HT1080 (cell line): ENCODE measurements at regions not wholly inside any gene's neighbourhood (a gene's known extent, or its start where the extent isn't known, plus 50 kb on each side); places are given as distances from the start of the nearest gene placed in this dataset.

Source experiments
- DNase-seq: peaks from one replicate; pipeline ENCODE4 v3.0.0-alpha.2; 2015; ENCODE audit warnings: low read depth

DNA sequence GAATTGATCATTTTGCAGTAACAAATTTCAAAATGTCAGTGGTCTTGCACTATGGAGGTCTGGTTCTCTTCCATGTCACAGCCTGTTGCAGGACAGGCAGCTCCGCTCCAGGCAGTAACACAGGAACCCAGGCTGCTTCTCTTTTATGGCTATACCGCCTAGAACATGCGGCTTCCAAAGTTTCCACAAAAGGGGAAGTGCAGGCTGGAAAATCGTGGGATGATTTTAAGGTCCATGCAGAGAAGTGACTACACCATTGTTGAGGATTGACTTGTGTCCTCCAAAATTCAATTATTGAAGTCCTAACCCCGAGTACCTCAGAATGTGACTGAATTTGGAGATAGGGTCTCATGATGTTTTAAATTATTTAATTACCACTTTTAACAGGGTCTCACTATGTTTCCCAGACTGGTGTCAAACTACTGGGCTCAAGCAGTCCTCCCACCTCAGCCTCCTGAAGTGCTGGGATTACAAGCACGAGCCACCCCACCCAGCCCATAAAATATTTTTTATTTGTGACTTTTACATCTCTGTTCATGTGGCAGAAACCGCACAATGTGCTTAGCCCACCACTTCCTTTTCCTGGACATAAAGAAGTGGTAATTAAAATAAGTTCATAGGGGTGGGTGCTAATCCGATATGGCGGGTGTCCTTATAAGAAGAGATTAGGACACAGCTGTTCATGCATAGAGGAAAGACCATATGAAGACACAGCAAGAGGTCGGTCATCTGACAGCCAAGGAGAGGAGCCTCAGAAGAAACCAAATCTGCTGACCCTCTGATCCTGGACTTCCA, 279.2 kb upstream of the RPL38 start:
- DNase-seq, result no peak

DNA sequence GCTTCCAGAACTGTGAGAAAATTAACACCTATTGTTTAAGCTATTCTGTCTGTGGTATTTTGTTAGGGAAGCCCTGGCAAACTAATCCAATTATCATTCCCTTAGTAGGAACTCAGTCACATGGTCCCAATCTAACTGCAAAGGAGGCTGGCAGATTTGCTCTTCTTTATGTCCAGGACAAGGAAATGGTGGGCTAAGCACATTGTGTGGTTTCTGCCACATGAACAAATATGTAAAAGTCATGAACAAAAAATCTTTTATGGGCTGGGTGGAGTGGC, 278.6 kb upstream of the RPL38 start:
- no peak for DNase-seq

DNA sequence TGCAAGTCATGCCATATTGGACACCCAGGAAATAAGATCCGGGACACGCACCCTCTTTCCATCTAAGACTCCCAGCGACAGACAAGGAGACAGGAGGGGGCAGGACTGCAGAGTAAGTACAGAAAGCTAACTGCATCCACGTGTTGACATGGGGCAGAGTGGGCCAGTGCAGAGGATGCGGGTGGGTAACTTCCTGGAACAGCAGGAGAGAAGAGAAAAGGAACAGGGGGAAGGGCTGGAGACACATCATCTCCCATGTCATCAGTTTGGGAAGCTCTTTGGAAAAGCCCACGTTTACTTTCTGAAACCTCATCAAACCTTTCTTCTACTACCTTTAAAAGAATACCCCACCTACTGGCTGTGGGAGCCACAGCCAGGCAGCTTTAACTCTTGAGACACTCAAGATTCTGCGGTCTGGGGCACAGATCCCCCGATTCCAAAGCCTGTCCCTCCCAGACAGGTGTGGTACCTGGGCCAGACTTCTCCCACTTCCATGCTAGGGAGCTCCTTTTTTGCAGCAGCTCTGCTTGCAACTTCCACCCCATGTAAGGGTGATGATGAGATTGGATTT, 273.5 kb upstream of the RPL38 start:
- no peak for DNase-seq

DNA sequence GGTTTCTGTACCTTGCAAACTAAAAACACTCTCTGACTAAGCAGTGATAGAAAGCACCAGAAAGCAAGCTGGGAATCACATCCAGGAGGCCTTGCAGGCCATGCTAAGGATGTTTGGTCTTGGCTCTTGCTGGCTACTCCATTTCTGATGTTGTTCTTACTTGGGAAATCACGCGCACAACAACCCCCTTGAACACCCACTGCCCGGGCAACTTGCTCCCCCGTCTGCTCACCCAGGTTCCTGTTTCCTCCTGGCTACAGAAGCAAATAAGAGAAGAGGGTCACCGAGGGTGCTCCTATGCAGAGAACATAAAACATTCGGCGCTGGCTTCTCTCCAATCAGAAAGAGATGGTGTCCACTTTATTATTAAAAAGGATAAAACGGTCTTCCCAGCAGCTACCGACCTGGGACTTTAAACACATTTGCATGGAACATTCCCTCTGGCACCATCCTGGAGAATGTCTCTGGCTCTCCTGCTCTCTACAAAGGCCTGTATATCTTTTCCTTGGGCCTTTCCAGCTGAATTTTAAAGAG, 271.2 kb upstream of the RPL38 start:
- no peak for DNase-seq

DNA sequence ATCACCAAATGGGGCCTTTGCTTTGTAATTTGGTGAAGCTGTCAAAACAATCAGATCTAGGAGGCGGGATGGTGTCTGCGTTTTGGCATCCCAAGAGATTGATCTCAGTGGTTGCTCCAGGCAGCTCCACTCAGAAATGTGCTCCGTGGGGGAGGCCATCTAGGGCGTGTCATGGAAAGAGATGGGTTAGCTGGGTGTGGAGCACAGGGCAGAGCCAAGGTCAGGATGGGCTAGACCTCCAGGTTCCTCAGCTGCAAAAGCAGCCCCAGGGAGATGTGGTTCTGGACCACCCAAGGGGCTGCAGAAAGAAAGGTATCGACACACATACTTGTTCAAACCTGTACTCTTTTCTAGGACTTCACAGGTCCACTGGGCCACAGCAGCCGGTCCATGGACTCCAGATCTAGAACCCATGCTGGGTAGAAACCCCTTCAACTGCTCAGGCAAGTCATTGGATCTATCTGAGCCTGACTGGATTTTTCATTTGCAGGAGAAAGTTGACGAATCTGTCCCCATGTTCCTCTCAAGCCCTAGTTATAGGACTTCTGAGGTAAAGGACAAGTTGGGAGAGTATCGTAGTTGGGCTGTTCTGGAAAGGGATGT, 270.2 kb upstream of the RPL38 start:
- DNase-seq, result no peak

DNA sequence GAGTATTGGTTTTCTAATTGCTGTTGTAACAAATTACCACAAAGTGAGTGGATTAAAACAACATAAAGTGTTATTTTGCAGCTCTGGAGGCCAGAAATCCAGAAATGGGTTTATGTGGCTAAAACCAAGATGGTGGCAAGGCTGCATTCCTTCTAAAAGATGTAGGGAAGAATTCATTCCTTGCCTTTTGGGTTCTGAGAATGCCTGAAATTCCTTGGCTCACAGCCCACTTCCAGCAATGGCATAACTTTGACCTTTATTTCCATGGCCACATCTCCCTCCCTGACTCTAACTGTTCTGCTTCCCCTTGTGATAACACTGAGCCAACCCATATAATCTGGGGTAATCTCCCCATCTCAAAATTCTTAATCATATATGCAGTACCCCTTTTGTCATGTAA, 269.6 kb upstream of the RPL38 start:
- DNase-seq, result no peak

DNA sequence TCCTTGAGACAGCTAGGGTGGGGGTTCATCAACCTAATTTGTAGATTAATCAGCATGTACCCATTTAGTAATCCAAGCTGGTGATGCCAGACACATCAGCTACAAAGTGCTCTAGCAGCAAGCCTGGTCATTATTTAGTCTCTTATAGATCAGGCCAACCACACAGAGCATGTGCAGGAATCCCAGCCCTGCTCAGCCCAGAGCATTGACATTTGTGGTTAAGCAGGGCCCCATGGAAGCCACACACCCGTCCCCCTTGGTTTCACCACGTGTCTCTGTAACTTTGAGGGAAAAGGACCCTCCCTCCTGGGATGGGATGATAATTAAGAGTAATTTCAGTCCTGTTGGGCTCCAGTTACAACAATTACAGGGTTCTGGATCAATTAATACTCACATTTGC, 268.8 kb upstream of the RPL38 start:
- DNase-seq, result no peak

DNA sequence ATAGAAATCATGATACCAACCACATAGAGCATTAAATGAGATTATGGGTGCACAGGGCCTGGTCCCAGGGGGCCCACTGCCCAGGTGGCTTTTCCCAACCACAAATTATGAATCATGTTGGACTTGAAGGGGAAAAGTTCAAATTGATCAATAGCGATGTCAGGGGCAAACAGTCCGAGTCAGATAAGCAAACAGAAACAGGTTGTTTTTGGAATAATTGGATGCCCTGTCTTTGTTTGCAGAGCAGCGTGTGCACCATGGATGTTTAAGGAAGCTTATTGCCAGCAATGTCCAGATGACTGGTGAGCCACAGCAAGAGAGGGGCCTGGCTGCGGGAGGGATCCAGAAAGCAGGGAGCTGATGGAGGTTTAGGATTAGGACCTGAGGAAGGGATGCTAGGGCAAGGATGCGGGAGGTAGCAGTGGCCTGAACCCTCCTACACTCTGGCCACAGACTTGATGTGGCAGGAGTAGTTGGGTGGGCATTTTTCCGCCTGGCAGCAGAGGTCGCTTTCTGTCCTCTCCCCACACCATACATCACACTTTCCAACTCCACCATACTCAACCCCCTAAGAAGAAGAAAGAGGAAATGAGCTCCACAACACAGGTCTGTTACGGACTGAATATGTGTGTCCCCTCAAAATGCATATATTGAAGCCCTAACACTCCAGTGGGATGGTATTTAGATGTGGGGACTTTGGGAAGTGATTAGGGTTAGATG, 266.4 kb upstream of the RPL38 start:
- no peak for DNase-seq

DNA sequence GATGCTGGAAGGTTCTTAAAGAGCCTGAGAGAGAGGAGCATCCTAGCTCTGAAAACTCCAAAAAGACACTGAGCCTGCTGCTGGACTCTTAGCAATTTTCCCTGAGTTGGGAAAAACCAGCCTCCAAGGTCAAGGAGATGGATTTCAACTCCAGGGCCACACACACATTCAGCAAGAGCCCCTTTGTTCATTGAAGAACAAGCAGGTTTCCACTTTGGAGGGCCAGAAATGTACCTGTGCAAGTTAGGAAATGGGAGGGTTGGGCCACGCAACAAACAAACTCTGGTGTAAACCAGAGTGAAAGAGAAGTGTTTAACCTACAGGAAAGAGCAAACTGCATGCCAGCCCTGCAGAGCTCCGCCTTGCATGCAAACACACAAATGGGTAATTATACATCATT, 264.8 kb upstream of the RPL38 start:
- no peak for DNase-seq

DNA sequence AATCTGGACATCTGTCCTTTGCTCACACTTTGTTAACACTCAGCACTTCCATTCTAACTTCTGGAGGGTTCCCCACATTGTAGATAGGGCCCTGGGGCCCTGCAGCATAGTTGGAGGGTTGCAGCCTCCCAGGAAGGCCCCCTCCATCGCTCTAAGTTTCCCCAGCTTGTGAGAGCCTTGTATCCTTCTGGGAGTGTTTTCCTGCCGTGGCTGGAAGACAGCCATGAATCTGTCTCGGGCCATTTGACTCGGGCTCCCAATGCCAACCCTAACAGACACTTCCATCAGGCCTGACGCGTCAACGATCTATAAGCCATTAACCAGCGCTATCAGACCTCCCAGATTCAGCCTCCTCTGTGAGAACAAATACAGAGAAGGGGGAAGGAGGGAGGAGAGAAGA, 263.7 kb upstream of the RPL38 start:
- DNase-seq, result no peak

DNA sequence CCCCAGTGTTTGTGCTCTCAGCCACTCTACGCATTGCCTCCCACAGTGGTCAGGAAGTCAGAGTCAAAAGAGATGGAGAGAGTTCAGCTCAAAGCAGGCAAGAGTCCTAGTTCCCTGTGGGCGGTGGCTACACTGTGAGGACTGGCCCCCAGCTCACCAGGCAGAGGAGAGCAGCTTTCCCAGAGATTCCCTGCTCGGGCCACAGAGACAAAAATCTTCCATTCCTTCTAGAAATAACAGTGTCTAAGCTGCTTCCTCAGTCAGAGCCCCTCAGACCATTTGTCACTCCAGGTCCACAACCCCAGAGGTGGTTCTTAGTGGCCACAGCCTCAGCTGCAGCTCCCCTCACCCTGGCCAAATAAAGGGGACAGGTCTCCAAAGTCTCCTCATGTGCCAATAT, 263.0 kb upstream of the RPL38 start:
- DNase-seq, result no peak

DNA sequence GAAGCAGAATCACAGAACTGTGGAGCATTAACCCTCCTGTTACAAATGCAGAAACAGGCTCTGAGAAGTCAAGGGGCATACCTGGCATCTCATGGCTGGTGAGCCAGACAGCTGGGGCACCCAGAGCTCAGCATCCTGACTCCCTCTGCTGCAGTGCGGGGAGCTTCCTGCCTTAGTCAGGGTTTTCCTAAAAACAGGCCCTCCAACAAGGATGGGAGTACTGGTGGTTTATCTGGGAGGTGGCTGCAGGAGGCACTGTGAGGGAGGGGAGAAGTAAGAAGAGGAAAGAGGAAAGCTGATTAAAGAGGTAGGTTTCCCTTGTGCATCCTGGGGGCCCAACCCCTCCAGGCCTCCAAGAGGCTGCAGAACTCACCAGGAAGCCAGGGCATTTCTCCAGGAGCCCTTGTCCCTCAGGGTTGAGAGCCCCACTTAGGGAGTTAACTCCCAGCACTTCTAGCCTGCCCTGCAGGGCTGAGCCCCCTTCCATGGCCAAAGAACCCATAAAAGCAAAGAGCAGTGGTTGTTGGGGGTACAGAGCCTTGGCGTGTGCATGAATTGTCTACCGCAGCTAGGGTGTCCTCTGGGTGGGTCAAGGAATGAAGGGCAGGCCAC, 261.5 kb upstream of the RPL38 start:
- no peak for DNase-seq

DNA sequence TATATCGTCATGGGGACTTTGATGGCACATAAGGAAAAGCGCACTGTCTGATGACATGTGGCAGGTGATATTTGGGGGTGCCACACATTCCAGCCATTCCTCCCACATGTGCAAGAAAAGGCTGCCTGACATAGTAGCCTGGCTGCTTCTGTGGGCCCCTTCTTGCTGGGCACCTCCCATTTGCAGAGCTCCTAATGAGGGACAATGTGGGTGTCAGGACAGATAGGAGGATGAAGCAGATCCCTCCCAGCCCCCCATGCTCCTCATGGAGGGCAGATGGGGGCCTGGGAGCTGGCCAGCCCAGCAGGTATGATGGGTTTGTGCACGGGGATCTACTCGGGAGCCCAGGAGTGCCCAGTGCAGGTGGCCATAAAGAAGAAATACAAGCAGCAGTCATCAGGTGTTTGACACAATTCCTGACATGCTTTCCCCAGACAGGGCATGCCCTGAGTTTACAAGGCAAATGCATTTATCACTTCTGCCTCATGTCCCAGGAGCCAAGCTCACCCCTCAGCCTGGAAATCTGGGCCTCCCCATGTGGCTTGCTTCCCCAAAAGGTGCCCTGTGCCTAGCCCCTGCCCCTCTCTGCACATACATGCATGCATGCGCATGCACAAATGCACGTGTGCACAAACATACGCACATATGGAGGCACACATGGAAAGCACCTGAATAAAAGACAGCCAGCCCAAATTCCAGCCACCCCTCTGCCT, 260.6 kb upstream of the RPL38 start:
- no peak for DNase-seq

DNA sequence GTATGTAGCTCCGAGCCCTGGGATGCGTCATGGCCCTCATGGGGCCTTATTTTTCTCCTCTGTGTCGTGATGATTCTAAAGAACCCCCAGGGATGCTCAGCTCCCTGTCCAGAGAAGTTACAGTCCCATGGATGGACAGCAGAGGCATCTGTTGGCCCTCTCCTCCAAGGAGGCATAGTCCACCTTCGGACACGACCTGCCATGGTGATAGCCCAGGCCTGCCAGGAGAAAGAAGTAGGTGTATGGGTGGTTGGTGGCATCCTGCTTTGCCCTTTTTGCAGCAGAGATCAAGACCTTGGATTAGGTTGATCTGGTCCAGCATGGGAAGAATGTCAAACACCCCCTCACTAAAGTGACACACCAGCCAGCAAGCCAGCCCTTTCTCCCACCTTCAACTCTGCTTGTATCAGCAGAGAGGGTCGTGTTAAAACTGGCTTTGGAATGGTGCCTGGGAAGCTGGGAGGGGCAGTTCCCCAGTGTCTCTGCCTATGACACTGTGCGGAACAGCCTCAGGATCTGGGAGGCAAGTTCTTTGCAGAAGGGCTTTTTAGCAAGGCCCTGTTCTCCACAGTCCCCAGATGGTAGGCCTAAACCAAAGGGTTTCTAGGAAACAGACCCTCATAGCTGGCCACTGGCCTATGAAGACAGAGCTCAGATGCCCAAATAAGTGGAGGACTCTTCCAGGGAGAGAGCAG, 259.9 kb upstream of the RPL38 start:
- no peak for DNase-seq

DNA sequence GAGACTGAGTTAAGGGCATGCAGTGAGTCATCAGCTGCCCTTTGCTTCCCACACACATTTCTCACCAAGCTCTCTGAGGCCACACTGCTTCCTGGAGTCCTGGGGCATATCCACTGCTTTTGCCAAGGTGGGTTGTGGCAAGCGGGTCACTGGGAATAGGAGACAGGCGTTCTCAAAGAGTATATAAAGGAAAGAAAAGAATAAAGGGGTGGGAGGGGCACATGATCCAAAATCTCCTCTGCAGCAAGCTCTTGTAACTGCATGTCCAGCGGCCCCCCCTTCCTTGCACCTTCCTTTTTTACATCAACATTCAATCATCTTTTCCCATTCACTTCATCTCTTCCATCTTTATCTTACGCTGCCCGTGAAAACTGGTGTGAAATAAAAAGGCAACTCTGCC, 259.1 kb upstream of the RPL38 start:
- no peak for DNase-seq

DNA sequence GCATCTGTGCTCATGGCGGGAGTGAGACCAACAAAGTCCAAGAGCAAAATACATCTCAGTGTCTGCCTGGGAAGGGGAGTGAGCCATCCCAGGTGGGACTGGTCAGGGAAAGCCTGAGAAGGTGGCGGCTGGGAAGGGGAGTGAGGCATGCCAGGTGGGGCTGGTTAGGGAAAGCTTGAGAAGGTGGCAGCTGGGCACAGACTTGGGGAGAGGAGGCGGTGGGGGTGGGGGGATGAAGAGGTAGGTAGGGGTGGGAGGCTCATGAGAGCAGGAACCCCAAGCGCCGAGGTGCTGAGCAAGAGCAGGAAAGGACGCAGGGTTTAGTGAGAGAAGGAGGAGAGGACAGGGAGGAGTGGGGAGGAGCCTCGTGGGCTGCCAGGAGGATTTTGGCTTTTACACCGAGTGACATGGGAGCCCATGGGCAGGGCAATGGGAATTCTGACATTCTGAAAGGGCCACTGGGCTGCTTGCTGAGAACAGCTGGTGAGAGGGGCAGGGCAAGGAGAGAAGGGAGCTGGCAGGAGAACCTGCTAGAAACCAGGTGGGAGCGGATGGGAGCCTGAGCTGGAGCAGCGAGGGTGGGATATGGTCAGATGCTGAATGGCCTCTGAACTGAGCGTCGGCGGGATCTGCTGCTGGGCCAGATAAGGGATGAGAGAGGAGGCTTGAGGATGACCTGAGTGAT, 256.1 kb upstream of the RPL38 start:
- no peak for DNase-seq

DNA sequence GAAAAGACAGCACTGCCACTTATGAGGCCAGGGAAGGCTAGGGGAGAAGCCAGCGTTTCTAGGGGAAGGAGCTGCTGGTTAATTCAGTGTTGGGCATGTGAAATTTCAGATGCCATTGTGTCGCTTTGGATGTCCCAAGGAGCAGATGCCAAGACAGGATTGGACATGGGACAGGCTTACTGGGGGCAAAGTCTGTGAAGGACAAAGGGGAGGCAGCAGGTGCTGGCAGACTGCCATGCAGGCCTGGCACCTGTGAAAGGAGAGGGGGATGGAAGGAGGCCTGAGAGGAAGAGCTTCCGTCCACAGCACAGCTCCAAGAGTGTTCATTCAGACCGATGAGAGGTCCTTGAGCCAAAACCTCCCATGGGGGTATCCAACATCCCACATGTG, 255.5 kb upstream of the RPL38 start:
- no peak for DNase-seq

DNA sequence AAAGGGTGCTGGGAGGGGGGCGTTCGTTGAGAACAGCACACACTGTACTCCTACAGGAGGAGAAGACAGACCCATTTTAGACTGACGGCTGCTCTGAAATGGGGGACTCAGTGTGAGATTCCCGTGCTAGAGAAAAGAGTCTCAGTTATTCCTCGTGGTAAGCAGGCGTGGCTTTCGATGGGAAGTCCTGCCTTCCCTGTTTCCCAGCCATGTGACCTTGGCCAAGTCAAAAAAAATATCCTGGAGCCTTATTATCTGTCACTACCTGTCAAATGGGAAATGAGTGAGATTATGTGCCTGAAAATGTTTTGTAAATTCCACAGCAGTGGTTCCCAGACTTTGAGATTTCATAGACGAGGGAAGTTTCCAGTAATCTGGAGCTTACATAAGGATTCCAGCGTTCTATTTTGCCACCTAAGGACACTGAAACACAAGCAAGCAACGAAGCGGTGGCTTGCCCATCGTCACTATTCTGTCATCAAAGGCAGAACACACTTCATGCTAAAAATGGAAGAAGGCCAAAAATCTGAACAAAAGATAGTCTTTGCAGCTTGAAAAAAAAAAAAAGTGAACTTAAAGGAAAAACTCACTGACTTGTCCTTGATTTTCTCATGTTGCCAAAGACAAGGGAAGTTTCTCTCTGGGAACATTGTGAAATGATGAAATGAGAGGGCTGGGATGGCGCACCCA, 253.4 kb upstream of the RPL38 start:
- DNase-seq, result no peak

DNA sequence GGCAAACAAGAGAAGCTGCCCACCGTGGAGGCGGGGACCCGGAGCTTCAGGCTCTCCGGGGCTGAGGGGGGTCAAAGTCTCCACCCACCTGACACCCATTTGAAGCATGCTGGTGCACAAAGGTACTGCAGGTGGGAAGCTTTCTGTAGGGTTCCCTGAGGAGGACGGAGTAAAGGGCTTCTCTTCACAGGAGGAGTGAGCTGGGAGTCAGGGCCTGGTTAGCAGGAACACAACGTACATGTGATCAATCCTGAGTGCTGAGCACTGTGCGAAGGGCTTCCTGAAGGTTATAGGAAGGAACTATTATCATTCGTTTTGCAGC, 252.9 kb upstream of the RPL38 start:
- no peak for DNase-seq

DNA sequence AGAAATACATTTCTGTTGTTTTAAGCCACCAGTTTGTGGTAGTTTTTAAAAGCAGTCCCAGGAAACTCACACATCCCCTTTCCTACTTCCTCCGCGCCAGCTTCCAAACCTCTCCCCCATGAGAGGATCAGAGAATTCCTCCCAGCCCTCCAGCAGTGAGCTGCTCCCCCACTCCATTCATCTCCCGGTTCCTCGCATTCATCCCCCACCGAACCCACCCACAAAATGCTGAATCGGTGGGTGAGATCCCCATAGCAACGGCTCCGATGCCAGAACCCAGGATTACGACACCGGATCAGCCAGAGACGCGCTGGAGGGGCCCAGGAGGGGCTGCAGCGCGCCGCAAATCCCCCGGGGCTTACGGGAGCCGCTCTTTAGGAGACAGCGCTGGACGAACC, 251.4 kb upstream of the RPL38 start:
- DNase-seq, result no peak
